SK-N-MC (cell line): ENCODE measurements at regions not wholly inside any gene's neighbourhood (a gene's known extent, or its start where the extent isn't known, plus 50 kb on each side); places are given as distances from the start of the nearest gene placed in this dataset.

Experiments
- DNase-seq: peaks from one replicate; pipeline ENCODE4 v3.0.0-alpha.2; 2011; ENCODE audit warnings: low read depth, low spot score
- H3K27ac ChIP-seq: fragments of 200-600 bp; sonication (generic); 2 replicates; pipeline ENCODE4 v1.5.1; 2016; ENCODE audit warnings: mixed run types
- H3K36me3 ChIP-seq: fragments of 200-600 bp; sonication (generic); 2 replicates; pipeline ENCODE4 v1.6.1; 2017; ENCODE audit warnings: antibody characterized with exemption, low read length, mixed read lengths; ENCODE audit not compliant: insufficient read depth
- H3K4me3 ChIP-seq: fragments of 200-600 bp; sonication (generic); 2 replicates; pipeline ENCODE4 v1.5.1; 2016
- H3K9ac ChIP-seq: fragments of 200-600 bp; sonication (generic); 2 replicates; pipeline ENCODE4 v1.8.0; 2017; ENCODE audit warnings: mixed run types, mixed read lengths; ENCODE audit not compliant: insufficient read length
- H3K9me3 ChIP-seq: fragments of 200-600 bp; sonication (generic); 2 replicates; pipeline ENCODE4 v1.6.1; 2017; ENCODE audit warnings: low read depth, mild to moderate bottlenecking, antibody characterized with exemption, low read length, moderate library complexity, mixed read lengths
- EZH2 ChIP-seq: fragments of 200-600 bp; sonication (generic); IDR thresholded peaks from one replicate; pipeline ENCODE4 v1.6.1; 2017; ENCODE audit warnings: antibody characterized with exemption
- FOXP2 ChIP-seq: optimal IDR thresholded peaks from 2 replicates; pipeline ENCODE3; 2011; ENCODE audit warnings: mild to moderate bottlenecking, moderate library complexity; ENCODE audit not compliant: insufficient read depth; ENCODE audit errors: extremely low read length, control extremely low read depth
- POLR2AphosphoS5 ChIP-seq: IDR thresholded peaks from 2 replicates; pipeline ENCODE4 v1.6.1; 2012; ENCODE audit warnings: mild to moderate bottlenecking, low read depth, low read length, borderline replicate concordance

DNA sequence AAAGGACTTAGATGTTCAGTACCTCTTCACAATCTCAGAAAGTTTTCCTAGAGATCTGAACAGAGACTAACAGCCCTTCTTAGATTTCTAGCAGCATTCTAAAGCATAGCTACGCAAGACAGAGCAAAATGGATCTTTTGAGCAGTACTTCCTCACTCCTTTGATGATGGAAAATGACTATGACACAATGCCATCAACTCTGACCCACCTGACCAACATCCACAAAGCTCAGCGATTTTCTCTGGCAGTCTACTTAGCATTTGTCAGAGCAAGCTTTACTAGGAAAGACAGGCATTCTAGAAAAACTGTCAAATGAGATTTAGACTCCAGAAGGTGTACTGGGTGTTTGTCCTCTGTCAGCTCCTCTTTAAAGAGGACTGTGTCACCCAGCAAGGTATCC lies 180.9 kb upstream of the ACVR2A start:
- Histone ChIP-seq H3K9ac (no peak overlapping the region), H3K9me3 (no peaks in the 10 kb centered on the region; the same call in 1 of the 2 replicates), H3K36me3 (no peaks in the 10 kb centered on the region), H3K27ac (no peak overlapping the region), H3K4me3 (no peak overlapping the region)
- DNase-seq, result no peak
- TF ChIP-seq FOXP2, result no peak
- TF ChIP-seq POLR2AphosphoS5, result no peak
- TF ChIP-seq EZH2, result no peak

DNA sequence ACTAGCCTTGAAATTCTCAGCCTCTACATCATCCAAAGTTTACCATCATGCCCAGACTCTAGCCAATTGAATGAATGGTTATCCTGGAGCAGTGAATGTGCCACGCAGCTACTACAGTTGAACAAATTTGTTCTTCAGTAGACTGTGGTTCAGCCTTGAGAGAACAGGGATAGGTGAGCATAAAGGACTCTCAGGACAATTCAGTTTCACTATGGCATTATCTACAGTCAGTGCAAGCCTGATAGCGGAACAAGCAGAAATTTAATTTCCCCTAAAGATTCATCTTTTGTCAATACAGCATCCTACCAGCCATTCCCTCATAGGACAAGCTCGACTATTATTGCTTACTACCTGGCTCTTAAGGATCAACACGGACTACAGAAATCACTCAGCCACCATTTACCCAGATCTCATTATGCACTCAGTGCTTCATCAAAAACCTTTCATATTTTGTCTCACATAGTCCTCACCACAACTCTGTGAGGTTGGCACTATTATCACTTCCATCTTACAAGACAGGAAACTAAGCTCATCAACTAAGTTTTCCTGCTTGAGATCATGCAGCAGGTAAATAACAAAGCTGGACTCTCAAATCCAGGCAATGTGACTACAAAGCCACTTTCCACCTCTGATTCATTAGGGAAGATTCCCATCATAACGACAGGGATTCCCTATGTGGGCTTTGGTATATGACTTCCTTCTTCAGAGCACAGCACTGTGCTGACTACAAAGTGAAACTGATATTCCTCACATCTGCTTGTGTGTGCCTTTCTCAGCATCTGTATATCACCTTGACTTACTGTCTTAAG lies 181.5 kb upstream of the ACVR2A start:
- Histone ChIP-seq H3K9me3 (no peaks in the 10 kb centered on the region), H3K27ac (no peak overlapping the region), H3K9ac (no peak overlapping the region), H3K36me3 (no peaks in the 10 kb centered on the region), H3K4me3 (no peak overlapping the region)
- no peak for TF ChIP-seq FOXP2
- no peak for TF ChIP-seq POLR2AphosphoS5
- TF ChIP-seq EZH2, result no peak
- no peak for DNase-seq

DNA sequence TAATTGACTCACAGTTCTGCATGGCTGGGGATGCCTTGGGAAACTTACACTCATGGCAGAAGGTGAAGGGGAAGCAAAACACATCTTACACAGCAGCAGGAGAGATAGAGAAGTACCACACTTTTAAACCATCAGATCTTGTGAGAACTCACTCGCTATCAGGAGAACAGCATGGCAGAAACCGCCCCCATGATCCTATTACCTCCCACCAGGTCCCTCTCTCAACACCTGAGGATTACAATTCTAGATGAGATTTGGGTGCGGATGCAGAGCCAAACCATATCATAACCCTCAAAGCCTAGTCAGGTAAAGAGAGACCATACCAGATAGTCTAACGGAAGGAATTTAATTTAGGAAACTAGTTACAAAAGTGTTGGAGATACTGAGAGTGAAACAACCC lies 182.6 kb upstream of the ACVR2A start:
- no peak for TF ChIP-seq FOXP2
- no peak for TF ChIP-seq EZH2
- TF ChIP-seq POLR2AphosphoS5, result no peak
- no peak overlapping the region for H3K27ac ChIP-seq
- no peak for DNase-seq
- no peaks in the 10 kb centered on the region for H3K9me3 ChIP-seq
- no peak overlapping the region for H3K4me3 ChIP-seq
- H3K9ac ChIP-seq, result no peak overlapping the region
- no peaks in the 10 kb centered on the region for H3K36me3 ChIP-seq

DNA sequence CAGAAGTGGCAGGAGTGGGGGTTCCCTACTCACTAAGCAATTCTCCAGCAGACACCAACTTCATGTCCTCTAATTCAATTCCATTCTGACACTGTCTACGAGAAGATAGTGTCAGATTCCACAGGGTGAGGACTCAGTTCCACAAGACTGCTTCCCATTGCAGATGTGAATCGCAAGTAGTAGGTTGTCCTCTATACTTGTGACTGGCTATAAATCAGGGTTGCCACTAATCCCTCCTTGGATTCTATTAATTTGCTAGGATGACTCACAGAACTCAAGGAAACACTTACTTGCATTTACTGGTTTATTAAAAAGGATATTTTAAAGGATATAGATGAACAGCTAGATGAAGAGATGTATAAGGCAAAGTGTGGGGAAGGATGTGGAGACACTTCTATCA lies 184.1 kb upstream of the ACVR2A start:
- Histone ChIP-seq H3K9me3 (no peaks in the 10 kb centered on the region), H3K4me3 (no peak overlapping the region), H3K9ac (no peak overlapping the region), H3K27ac (no peak overlapping the region), H3K36me3 (no peaks in the 10 kb centered on the region)
- no peak for TF ChIP-seq POLR2AphosphoS5
- TF ChIP-seq EZH2, result no peak
- no peak for TF ChIP-seq FOXP2
- DNase-seq, result no peak

DNA sequence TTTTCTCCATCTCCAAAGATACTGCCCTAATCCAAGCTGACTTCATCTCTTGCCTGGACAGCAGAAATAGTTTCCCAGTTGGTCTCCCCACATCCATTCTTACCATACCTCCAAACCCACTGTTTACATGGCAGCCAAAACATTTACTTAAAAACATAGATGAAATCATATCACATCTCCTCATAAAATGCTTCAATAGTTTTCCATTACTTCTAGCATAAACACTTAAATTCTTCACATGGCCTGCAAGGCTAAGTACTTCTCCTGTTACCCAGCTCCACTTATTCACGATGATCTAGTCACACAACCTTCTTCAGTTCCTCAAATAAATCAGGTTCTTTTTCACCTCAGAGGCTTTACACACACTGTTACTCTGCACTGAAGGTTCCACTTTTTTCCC lies 185.8 kb upstream of the ACVR2A start:
- no peak overlapping the region for H3K9ac ChIP-seq
- no peaks in the 10 kb centered on the region for H3K36me3 ChIP-seq
- TF ChIP-seq FOXP2, result no peak
- no peak for TF ChIP-seq POLR2AphosphoS5
- no peak for TF ChIP-seq EZH2
- DNase-seq, result no peak
- no peak overlapping the region for H3K27ac ChIP-seq
- H3K4me3 ChIP-seq, result no peak overlapping the region
- no peaks in the 10 kb centered on the region for H3K9me3 ChIP-seq

DNA sequence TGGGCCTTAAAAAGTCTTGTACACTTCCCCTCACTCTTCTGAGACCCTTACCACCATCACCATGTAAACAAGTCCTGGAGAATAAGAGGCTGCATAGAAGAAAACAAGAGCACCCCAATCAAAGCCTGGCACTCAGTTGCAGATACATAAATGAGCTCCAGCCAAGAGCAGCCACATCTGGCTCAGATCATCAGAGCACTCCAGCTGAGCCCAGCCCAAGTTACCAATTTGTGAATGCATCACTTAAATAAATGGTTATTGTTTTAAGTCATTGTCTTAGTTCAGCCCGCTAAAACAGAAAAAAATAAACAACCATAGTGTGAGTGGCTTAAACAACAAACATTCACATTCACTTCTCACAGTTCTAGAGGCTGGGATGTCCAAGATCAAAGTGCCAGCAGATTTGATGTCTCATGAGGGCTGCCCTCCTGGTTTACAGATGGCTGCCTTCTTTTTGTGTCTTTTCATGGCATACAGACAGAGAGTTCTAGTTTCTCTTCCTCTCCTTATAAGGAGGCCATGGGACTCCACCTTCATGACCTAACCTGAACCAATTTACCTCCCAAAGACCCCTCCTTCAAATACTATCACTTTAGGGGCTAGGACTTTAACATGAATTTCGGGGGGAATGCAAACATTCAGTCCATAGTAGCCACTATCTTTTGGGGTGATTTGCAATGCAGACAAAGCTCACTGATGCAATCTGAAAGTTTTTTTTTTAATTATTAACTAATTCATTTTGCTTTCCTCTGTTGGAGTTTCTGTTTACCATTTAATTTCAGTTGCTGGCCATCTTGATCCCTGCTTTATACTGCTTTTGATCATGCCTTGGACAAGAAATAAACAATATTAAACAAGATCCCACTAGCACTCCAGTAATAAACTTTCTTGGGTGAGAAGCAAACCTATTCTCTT lies 187.5 kb upstream of the ACVR2A start:
- H3K9me3 ChIP-seq, result no peaks in the 10 kb centered on the region
- no peak overlapping the region for H3K4me3 ChIP-seq
- TF ChIP-seq POLR2AphosphoS5 (no peak), FOXP2 (no peak), EZH2 (no peak)
- no peaks in the 10 kb centered on the region for H3K36me3 ChIP-seq
- H3K27ac ChIP-seq, result no peak overlapping the region
- DNase-seq, result no peak
- H3K9ac ChIP-seq, result no peak overlapping the region

DNA sequence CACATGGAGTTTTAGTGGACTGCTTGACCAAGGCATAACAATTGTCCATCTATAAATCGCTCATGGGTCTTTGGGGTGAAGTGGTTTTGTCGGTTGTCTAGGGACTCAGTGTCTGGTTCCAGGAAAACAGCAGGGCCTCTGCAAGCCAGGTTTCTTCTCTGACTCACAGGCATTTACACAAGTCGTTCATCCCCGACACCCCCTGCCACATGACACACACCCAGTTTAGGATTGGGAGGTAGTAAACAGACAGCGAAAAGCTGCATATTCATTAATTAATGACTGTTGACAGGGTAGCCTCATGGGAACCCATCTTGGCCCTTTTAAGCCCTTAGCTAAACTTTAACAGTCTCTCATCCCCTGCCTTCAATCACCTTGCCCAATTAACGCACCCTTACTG lies 194.8 kb upstream of the ACVR2A start:
- no peak overlapping the region for H3K4me3 ChIP-seq
- no peak overlapping the region for H3K27ac ChIP-seq
- TF ChIP-seq POLR2AphosphoS5 (no peak), FOXP2 (no peak), EZH2 (no peak)
- H3K9me3 ChIP-seq, result no peaks in the 10 kb centered on the region
- no peak overlapping the region for H3K9ac ChIP-seq
- DNase-seq, result no peak
- no peaks in the 10 kb centered on the region for H3K36me3 ChIP-seq

DNA sequence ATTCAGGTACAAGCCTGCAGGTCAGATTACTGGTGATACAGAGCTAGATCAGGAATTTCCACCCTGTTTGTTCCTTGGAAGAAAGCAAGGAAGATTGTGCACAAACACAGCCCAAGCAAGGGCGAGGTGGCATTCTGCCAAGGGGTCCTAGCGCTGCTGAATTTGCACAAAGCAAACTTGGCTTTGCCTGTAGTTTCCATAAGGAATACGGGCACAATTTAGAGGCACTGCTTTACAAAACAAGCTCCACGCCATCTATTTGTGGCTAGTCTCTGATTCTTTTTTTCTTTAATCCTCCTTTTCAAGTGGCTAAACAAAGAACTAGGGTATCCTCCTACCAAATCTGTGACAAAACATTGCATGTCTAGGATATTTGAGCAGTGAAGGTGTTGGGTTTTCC lies 195.5 kb upstream of the ACVR2A start:
- no peak for TF ChIP-seq FOXP2
- TF ChIP-seq EZH2, result no peak
- no peak for TF ChIP-seq POLR2AphosphoS5
- Histone ChIP-seq H3K9me3 (no peaks in the 10 kb centered on the region), H3K27ac (no peak overlapping the region), H3K36me3 (no peaks in the 10 kb centered on the region), H3K4me3 (no peak overlapping the region), H3K9ac (no peak overlapping the region)
- DNase-seq, result no peak
